Panc1 (cell line): ENCODE measurements at regions not wholly inside any gene's neighbourhood (a gene's known extent, or its start where the extent isn't known, plus 50 kb on each side); places are given as distances from the start of the nearest gene placed in this dataset.

ENCODE experiments used
- ATAC-seq: fragments of 200-7000 bp; cut with Tn5 transposase; 2 replicates; pipeline ENCODE4 v1.9.1; 2020; ENCODE audit warnings: mild to moderate bottlenecking, moderate library complexity
- BruUV-seq: library from RNA; stranded (reverse); fragments of 400-500 nt; replicated peaks from 2 replicates; lab custom pipeline; 2021; lab: Mats Ljungman, UMichigan
- CTCF ChIA-PET: fragments of 300-600 bp; sonication (Branson Sonifier 250); formaldehyde crosslinking; loops from one replicate; lab custom pipeline; 2022; ENCODE audit warnings: antibody characterized with exemption; lab: Charles Lee
- POLR2A ChIA-PET: fragments of 300-600 bp; sonication (Branson Sonifier 250); formaldehyde crosslinking; loops from one replicate; lab custom pipeline; 2022; ENCODE audit warnings: antibody characterized with exemption; lab: Charles Lee
- DNase-seq: peaks from one replicate; pipeline ENCODE4 v3.0.0-alpha.2; 2010; ENCODE audit warnings: low read depth, low spot score
- H3K27ac ChIP-seq: 2 replicates; pipeline ENCODE4 v1.5.1; 2011; ENCODE audit warnings: mild to moderate bottlenecking, low read length, inconsistent platforms
- H3K27me3 ChIP-seq: fragments of 200-500 bp; sonication (Bioruptor generic); 2 replicates; pipeline ENCODE4 v1.6.0; 2014; ENCODE audit warnings: low read length, inconsistent platforms; ENCODE audit not compliant: control insufficient read depth, insufficient read depth
- H3K36me3 ChIP-seq: fragments of 200-500 bp; sonication (Bioruptor generic); 2 replicates; pipeline ENCODE4 v1.5.1; 2014; ENCODE audit warnings: inconsistent platforms, mild to moderate bottlenecking, low read length, moderate library complexity; ENCODE audit not compliant: control insufficient read depth, insufficient read depth
- H3K4me1 ChIP-seq: 2 replicates; pipeline ENCODE4 v1.5.1; 2011; ENCODE audit warnings: inconsistent platforms, mild to moderate bottlenecking, low read length, moderate library complexity; ENCODE audit not compliant: control insufficient read depth, insufficient read depth
- H3K4me3 ChIP-seq, 2 experiments: 2 replicates each; pipeline ENCODE4 v1.5.1; 2011 to 2012; ENCODE audit warnings: low read depth in 2 of 2, low read length in 2 of 2, mild to moderate bottlenecking in 2 of 2, inconsistent platforms in 1 of 2, moderate library complexity in 1 of 2
- H3K9me3 ChIP-seq: fragments of 200-500 bp; sonication (Bioruptor generic); 2 replicates; pipeline ENCODE4 v1.5.1; 2014; ENCODE audit warnings: low read depth, mild to moderate bottlenecking, inconsistent platforms, low read length, moderate library complexity; ENCODE audit not compliant: control insufficient read depth, insufficient read depth
- POLR2AphosphoS5 ChIP-seq: IDR thresholded peaks from 2 replicates; pipeline ENCODE4 v1.6.1; 2012; ENCODE audit warnings: mild to moderate bottlenecking, low read depth, low read length, moderate library complexity
- SIN3A ChIP-seq: IDR thresholded peaks from 2 replicates; pipeline ENCODE4 v1.6.1; 2012; ENCODE audit warnings: low read depth, mild to moderate bottlenecking, low read length, moderate library complexity, borderline replicate concordance; ENCODE audit not compliant: insufficient read depth
- TCF7L2 ChIP-seq: IDR thresholded peaks from 2 replicates; pipeline ENCODE4 v1.6.1; 2011; ENCODE audit warnings: mild to moderate bottlenecking, low read depth, low read length, inconsistent platforms
- in situ Hi-C: cut with HindIII; loops from 2 replicates; pipeline ENCODE4 v1.10.0; 2016; ENCODE audit warnings: low sequenced_read_pairs, low pct_unique_long_range_greater_than_20kb
- intact Hi-C: fragments of 100-400 bp; cut with micrococcal nuclease; formaldehyde crosslinking; loops from one replicate; pipeline ENCODE4 v1.10.0; 2022; ENCODE audit not compliant: unreplicated experiment
- TF ChIP-seq, protein P1 (sequence below), 2 experiments: IDR thresholded peaks; 2 replicates each; pipeline ENCODE4 v1.6.1; 2011 to 2012; ENCODE audit warnings: low read depth in 2 of 2, control low read depth in 1 of 2, low read length in 1 of 2, mild to moderate bottlenecking in 1 of 2, moderate library complexity in 1 of 2; ENCODE audit not compliant: insufficient read depth in 1 of 2
- TF ChIP-seq, protein P2 (sequence below): fragments of 450-650 bp; IDR thresholded peaks from 2 replicates; pipeline ENCODE4 v1.5.1; 2017; ENCODE audit warnings: mild to moderate bottlenecking

DNA sequence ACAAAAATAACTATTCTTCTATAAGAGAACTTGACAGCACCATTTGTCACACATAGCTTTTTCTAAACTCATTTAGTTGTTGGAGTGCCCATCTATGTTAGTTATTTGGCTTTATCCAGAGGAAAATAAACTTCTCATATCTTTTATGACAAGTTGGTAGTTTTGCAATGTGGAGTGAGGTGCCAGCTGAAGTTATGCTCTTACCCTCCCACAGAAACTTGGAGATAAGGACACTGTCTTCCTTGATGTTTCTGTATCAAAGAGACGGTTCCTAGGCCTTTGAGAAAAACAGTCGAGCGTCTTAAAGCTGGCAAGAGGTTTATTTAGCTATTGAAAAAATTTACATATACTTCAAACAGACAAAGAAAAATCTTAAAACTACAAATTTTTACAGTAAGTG lies 1079.7 kb downstream of the SLITRK1 start:
- in situ Hi-C loops, result no loop called here
- no peak for DNase-seq
- H3K4me1 ChIP-seq, result no peaks in the 10 kb centered on the region
- ATAC-seq, result no peak
- no peak overlapping the region for H3K4me3 ChIP-seq
- no peaks in the 10 kb centered on the region for H3K27me3 ChIP-seq
- H3K9me3 ChIP-seq, result no peaks in the 10 kb centered on the region
- intact Hi-C loops, result no loop called here
- no TSS peak for BruUV-seq
- CTCF ChIA-PET, result no interaction called here
- no peak overlapping the region for H3K27ac ChIP-seq
- no peak for TF ChIP-seq POLR2AphosphoS5
- POLR2A ChIA-PET, result no interaction called here
- no peaks in the 10 kb centered on the region for H3K36me3 ChIP-seq

DNA sequence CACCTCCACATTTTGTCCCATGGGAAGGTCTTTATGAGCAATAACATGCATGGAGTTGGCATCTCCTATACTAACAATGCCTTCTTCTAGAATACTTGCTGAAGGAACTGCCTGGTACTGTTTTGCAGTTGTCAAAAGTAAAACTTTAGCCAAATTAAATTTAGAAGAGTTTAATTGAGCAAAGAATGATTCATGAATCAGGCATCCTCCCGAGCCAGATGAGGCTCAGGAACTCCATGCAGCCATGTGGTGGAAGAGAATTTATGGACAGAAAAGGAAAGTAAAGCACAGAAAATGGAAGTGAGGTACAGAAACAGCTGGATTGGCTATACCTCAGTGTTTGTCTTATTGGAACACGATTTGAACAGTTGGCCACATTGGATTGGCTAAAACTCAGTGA lies 1081.9 kb downstream of the SLITRK1 start:
- H3K27ac ChIP-seq, result no peak overlapping the region
- DNase-seq, result no peak

DNA sequence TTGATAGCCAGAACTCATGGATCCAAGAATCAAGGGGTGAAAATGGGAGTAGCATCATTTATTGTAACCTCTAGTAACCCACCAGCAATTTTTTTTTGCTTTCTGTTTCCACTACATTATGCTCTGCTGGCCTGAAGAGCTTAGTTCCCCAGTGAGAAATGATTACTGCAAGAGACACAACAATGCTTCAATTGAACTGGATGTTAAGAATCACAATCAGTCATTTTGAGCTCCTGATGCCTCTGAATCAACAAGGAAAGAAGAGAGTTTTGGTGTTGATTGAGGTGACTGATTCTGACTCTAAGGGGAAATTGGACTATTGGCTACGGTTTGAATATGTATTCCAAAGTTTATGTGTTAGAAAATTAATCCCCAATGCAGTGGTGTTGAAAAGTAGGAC lies 1084.4 kb downstream of the SLITRK1 start:
- ChIA-PET CTCF (no interaction called here), POLR2A (no interaction called here)
- H3K27me3 ChIP-seq, result no peaks in the 10 kb centered on the region
- BruUV-seq, result no TSS peak
- DNase-seq (no peak), ATAC-seq (no peak)
- no peaks in the 10 kb centered on the region for H3K36me3 ChIP-seq
- intact Hi-C loops (no loop called here), in situ Hi-C loops (no loop called here)
- no peaks in the 10 kb centered on the region for H3K4me1 ChIP-seq
- no peak for TF ChIP-seq TCF7L2
- no peak for TF ChIP-seq SIN3A
- TF ChIP-seq, protein P1, sequence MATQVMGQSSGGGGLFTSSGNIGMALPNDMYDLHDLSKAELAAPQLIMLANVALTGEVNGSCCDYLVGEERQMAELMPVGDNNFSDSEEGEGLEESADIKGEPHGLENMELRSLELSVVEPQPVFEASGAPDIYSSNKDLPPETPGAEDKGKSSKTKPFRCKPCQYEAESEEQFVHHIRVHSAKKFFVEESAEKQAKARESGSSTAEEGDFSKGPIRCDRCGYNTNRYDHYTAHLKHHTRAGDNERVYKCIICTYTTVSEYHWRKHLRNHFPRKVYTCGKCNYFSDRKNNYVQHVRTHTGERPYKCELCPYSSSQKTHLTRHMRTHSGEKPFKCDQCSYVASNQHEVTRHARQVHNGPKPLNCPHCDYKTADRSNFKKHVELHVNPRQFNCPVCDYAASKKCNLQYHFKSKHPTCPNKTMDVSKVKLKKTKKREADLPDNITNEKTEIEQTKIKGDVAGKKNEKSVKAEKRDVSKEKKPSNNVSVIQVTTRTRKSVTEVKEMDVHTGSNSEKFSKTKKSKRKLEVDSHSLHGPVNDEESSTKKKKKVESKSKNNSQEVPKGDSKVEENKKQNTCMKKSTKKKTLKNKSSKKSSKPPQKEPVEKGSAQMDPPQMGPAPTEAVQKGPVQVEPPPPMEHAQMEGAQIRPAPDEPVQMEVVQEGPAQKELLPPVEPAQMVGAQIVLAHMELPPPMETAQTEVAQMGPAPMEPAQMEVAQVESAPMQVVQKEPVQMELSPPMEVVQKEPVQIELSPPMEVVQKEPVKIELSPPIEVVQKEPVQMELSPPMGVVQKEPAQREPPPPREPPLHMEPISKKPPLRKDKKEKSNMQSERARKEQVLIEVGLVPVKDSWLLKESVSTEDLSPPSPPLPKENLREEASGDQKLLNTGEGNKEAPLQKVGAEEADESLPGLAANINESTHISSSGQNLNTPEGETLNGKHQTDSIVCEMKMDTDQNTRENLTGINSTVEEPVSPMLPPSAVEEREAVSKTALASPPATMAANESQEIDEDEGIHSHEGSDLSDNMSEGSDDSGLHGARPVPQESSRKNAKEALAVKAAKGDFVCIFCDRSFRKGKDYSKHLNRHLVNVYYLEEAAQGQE (IDR thresholded peaks at IDR 0.05; ENCODE audit: insufficient read depth in 1 of 2, low read depth in 2 of 2, low read length in 1 of 2), result no peak
- TF ChIP-seq, protein P2, sequence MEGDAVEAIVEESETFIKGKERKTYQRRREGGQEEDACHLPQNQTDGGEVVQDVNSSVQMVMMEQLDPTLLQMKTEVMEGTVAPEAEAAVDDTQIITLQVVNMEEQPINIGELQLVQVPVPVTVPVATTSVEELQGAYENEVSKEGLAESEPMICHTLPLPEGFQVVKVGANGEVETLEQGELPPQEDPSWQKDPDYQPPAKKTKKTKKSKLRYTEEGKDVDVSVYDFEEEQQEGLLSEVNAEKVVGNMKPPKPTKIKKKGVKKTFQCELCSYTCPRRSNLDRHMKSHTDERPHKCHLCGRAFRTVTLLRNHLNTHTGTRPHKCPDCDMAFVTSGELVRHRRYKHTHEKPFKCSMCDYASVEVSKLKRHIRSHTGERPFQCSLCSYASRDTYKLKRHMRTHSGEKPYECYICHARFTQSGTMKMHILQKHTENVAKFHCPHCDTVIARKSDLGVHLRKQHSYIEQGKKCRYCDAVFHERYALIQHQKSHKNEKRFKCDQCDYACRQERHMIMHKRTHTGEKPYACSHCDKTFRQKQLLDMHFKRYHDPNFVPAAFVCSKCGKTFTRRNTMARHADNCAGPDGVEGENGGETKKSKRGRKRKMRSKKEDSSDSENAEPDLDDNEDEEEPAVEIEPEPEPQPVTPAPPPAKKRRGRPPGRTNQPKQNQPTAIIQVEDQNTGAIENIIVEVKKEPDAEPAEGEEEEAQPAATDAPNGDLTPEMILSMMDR, result no peak
- TF ChIP-seq POLR2AphosphoS5, result no peak
- no peaks in the 10 kb centered on the region for H3K9me3 ChIP-seq
- no peak overlapping the region for H3K27ac ChIP-seq
- no peak overlapping the region for H3K4me3 ChIP-seq

More for the DNA sequence above, 1081.9 kb downstream of the SLITRK1 start:
- no peak overlapping the region for H3K4me3 ChIP-seq
- H3K9me3 ChIP-seq, result no peaks in the 10 kb centered on the region
- no peaks in the 10 kb centered on the region for H3K36me3 ChIP-seq
- in situ Hi-C loops (no loop called here), intact Hi-C loops (no loop called here)
- no peak for ATAC-seq
- H3K27me3 ChIP-seq, result no peaks in the 10 kb centered on the region
- H3K4me1 ChIP-seq, result no peaks in the 10 kb centered on the region
- ChIA-PET POLR2A (no interaction called here), CTCF (no interaction called here)
- TF ChIP-seq TCF7L2, result no peak
- no peak for TF ChIP-seq SIN3A
- TF ChIP-seq, protein P1 (IDR thresholded peaks at IDR 0.05; ENCODE audit: insufficient read depth in 1 of 2, low read depth in 2 of 2, low read length in 1 of 2), result no peak
- TF ChIP-seq, protein P2, result no peak
- no peak for TF ChIP-seq POLR2AphosphoS5
- no TSS peak for BruUV-seq
